GM19043 (cell line): ENCODE measurements at regions not wholly inside any gene's neighbourhood (a gene's known extent, or its start where the extent isn't known, plus 50 kb on each side); places are given as distances from the start of the nearest gene placed in this dataset.
"Not testable (repeated sequence)": the region's sequence is repeated elsewhere in the genome, so short reads cannot be mapped to it uniquely, and the experiment has no call there.

Source experiments
- ATAC-seq: cut with Tn5 transposase; IDR thresholded peaks from one replicate; pipeline ENCODE4 v1.9.1; 2021; ENCODE audit warnings: low read depth; ENCODE audit not compliant: unreplicated experiment

DNA sequence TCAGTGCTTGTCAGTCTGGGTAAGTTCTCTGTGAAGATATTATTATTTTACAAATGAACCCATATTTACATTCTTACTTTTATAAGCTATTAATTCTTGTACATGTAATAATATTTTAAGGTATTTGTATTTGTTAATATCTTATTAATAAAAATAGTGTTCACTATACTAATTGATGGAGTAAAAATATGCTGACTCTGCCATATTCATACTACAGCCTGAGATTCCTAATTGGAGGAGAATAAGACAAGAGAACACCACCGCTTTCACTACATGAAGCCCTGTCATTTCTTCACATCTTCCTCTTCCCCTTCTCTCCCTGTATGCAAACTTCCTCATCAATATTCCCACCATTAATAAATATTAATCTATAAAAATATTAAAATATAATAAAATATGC, 167.6 kb upstream of the TUSC1 start:
- ATAC-seq: no peak

- ATAC-seq: no peak
Measured at GRCh38 chr9:25830381-25830780, 152.1 kb upstream of the TUSC1 start.

DNA sequence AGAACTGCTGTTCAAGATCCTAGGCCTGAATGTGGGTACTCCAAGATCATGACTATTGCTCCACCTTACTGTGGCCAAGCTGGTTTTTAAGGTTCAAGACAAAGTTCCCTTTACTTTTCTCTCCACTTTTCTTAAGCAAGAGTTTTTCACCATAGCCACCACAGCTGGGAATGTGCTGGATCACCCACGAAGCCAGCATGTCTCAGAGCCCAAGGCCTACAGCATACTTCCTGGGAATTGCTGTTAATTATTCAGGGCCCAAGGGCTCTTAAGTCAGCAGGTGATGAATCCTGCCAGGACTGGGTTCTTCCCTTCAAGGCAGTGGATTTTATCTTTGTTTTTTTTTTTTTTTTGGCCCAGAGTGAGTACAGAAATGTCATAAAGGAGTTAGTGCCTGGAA, 149.4 kb upstream of the TUSC1 start:
- no peak for ATAC-seq

DNA sequence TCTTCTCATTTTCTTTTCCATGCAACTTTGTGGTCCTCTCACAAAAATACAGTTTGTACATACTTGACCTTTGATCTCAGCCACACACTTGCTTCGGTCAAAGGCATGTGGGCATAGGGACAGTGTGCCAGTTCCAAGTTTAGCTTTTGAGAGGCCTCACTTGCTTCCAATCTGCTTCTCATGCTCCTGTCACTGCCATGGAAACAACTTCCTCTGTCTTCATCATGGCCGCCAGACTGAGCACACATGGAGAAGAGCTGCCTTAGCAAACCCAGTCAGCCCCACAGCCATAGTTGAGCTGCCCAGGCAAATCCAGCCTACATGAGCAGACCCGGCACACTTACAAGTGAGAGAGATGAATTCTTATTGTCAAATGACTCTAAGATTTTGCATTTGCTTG, 138.2 kb upstream of the TUSC1 start:
- ATAC-seq: no peak

DNA sequence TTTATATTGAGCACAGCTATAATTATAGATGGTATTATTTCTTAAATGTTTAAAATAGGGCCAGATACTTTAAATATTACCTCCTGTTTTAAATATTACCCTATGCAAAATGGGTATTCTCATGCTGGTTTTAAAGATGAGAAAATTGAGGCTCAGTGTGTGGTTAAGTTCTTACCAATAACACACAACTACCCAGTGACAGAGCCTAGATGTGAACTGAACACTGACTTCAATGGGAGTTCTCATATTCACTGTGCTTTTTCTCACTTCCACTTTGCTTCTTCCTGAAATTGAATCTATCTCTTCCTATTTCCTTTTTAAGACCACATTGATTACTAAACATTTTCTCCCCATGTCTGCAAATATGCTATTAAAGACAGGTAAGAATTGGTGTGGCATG, 135.8 kb upstream of the TUSC1 start:
- ATAC-seq: no peak

- ATAC-seq: no peak
Measured at GRCh38 chr9:25813478-25813877, 135.2 kb upstream of the TUSC1 start.

DNA sequence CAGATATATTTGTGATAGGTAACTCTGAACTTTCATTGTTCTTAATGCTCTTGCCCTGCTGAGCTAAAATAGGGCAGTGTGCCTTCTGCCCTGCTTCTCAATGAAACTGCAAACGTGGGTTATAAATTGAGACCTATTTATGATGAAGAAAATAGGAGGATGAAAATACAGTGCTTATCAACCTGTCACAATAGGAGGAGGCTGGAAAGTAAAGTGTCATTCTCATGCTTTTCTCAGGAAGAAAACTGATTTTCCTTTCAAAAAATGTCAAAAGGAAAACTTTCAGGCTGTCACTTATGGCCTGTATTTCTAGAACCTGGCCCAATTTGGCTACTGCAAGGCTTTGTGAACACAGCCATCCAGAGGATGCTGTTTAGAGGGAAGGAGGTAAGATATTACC, 130.3 kb upstream of the TUSC1 start:
- ATAC-seq: no peak

DNA sequence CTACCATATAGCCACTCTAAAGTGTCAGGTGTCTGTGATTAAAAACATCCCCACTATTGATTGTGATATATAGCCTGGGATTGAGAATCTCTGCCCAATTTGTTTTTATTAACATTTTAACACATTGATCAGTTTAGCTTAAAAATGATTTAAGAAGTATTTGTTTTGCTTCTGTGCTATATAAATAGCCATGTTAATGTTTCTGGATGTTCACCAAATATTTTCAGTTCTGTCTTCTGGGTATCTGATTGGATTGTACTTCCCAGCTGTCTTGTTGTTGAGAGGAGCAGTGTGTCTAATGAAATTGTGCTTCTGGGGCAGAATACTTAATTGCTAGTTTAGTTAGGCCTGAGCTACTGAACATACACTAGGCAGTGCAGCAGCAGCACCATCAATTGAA, 126.6 kb upstream of the TUSC1 start:
- ATAC-seq: no peak

- ATAC-seq: not testable (repeated sequence)
Measured at GRCh38 chr9:25801989-25802388, 123.7 kb upstream of the TUSC1 start.

- no peak for ATAC-seq
Measured at GRCh38 chr9:25773805-25774204, 95.6 kb upstream of the TUSC1 start.

DNA sequence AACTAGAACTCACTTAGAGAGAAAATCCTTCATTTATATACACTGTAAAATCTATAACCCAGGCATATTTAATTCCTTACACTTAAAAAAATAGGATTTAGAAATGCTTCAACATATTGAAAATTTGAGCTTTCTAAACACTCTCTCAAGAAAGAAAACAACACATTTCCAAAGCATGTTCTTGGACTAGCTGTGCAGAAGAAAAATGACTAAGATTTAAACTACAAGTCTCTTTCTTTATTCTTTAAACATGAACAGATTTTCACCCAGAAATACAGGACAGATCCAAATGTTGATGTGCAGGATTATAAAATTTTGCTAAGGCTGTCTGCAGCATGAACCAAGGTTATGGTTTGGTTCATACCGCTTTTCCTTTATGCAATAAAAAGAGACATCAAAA, 77.7 kb upstream of the TUSC1 start:
- no peak for ATAC-seq

DNA sequence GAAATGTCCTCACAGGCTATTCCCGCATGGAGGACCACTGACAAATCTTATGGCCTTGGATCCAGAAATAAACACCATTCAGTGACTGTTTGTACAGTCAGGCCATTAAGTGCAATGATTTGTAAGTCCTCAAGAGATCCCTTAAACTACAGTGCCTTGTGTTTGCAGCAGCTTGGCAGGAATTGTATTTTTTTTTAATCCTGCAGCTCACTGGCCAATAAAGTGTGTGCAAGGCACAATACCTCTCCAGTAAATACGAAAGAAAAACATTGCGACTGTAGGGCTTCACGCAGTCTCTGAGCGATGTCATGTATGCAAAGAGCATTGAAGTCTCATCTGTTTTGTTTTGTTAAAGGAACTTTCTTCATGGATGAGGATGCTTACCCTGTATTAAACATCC, 74.2 kb upstream of the TUSC1 start:
- no peak for ATAC-seq

GRCh38 chr9:25742256-25742655, 64.0 kb upstream of the TUSC1 start:
- no peak for ATAC-seq

DNA sequence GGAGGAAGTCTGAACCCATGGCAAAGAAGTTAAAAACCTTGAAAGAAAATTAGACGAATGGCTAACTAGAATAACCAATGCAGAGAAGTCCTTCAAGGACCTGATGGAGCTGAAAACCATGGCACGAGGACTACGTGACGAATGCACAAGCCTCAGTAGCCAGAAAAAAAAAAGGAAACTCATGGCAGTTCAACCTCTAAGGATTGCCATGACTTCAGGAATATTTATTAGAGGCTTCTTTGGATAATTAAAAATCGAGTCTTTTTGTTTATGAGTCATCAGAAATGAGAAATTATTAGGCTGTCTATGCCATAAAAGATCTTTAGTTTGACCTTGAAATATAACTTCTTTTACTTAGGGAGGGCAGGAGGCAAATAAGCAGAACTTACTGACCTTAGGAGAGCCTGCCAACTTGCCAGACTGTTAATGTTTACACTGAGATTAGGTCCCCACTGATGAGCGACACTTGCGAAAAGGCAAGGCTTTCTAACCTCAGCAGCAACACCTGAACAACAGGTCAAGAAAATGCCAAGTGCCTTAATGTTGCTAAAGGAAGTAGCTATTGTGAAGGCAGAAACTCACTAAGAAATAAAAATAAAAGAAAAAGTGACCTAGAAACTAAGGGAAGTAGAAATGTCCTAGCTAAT, 55.2 kb upstream of the TUSC1 start:
- ATAC-seq: no peak

GRCh38 chr9:25731895-25732794, 53.9 kb upstream of the TUSC1 start:
- ATAC-seq: not testable (repeated sequence)
